ENCODE measurements at regions not wholly inside any gene's neighbourhood (a gene's known extent, or its start where the extent isn't known, plus 50 kb on each side); places are given as distances from the start of the nearest gene placed in this dataset.

GRCh38 chr6:14873781-14874441 is 372.0 kb upstream of the JARID2 start:
- no peak for DNase-seq
- Histone ChIP-seq H3K4me1 (ENCODE audit: control extremely low read depth in 1 of 4, control insufficient read depth in 4 of 4, insufficient read depth in 4 of 4, low read length in 3 of 4) (peaks cover 3 to 17% (median 9%) of the 10 kb centered on the region in 4 experiments), H3K9me3 (ENCODE audit: control extremely low read depth in 1 of 5, control insufficient read depth in 4 of 5, insufficient read depth in 2 of 5, low read depth in 1 of 5, low read length in 4 of 5) (no peaks in the 10 kb centered on the region), H3K4me3 (ENCODE audit: control insufficient read depth in 1 of 7, extremely low read depth in 1 of 7, insufficient read depth in 4 of 7, low read depth in 2 of 7, low read length in 6 of 7) (no peak overlapping the region), H3K27me3 (replicated peaks in 2 of 5; ENCODE audit: control insufficient read depth in 4 of 5, insufficient read depth in 5 of 5, low read length in 4 of 5) (no peaks in the 10 kb centered on the region), H3K27ac (ENCODE audit: insufficient read depth in 1 of 2, low read depth in 1 of 2, low read length in 2 of 2, poor library complexity in 1 of 2, severe bottlenecking in 2 of 2) (no peak overlapping the region), H3K36me3 (ENCODE audit: control insufficient read depth in 4 of 4, insufficient read depth in 4 of 4, low read length in 3 of 4) (no peaks in the 10 kb centered on the region)
- WGBS (ENCODE audit: insufficient coverage), result 100% methylated on average over 2 of the region's 3 CpGs
- CTCF ChIA-PET, result interaction anchor here (1.0 kb wide), 1 partner anchor 16 kb away, joined by 3 read pairs; no protein-coding TSS in a partner anchor
- POLR2A ChIA-PET, result no interaction called here

DNA sequence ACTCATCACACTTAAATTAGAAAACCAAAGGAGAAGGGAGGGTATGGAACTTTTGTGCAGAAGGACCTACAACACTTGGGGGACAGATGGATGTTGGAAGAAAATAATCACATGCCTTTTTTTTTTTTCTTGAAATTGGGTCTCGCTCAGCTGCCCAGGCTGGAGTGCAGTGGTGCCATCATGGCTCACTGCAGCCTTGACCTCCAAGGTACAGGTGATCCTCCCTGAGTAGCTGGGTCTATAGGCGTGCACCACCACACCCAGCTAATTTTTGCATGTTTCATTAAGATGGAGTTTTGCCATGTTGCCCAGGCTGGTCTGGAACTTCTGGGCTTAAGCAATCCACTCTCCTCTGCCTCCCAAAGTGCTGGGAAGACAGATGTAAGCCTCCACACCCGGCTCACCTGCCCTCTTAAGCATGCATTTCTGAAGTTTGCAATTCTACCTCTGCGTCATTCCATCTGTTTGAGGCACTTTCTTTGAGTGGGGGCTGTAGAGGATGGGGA is 370.8 kb upstream of the JARID2 start:
- H3K36me3 ChIP-seq (ENCODE audit: control insufficient read depth in 4 of 4, insufficient read depth in 4 of 4, low read length in 3 of 4), result no peaks in the 10 kb centered on the region
- POLR2A ChIA-PET, result no interaction called here
- 100% methylated on average over 1 of the region's 4 CpGs for WGBS (ENCODE audit: insufficient coverage)
- H3K27ac ChIP-seq (ENCODE audit: insufficient read depth in 1 of 2, low read depth in 1 of 2, low read length in 2 of 2, poor library complexity in 1 of 2, severe bottlenecking in 2 of 2), result no peak overlapping the region
- peaks cover 3 to 17% (median 9%) of the 10 kb centered on the region in 4 experiments for H3K4me1 ChIP-seq (ENCODE audit: control extremely low read depth in 1 of 4, control insufficient read depth in 4 of 4, insufficient read depth in 4 of 4, low read length in 3 of 4)
- CTCF ChIA-PET, result interaction anchor here (0.6 to 1.0 kb wide), 2 partner anchors 15 to 65 kb away, joined by 3 read pairs; no protein-coding TSS in a partner anchor
- no peaks in the 10 kb centered on the region for H3K9me3 ChIP-seq (ENCODE audit: control extremely low read depth in 1 of 5, control insufficient read depth in 4 of 5, insufficient read depth in 2 of 5, low read depth in 1 of 5, low read length in 4 of 5)
- no peak for DNase-seq
- H3K4me3 ChIP-seq (ENCODE audit: control insufficient read depth in 1 of 7, extremely low read depth in 1 of 7, insufficient read depth in 4 of 7, low read depth in 2 of 7, low read length in 6 of 7), result no peak overlapping the region
- no peaks in the 10 kb centered on the region for H3K27me3 ChIP-seq (replicated peaks in 2 of 5; ENCODE audit: control insufficient read depth in 4 of 5, insufficient read depth in 5 of 5, low read length in 4 of 5)

- POLR2A ChIA-PET, result no interaction called here
- CTCF ChIA-PET, result no interaction called here
Observed at GRCh38 chr6:14875481-14876063, 370.3 kb upstream of the JARID2 start.

GRCh38 chr6:14876778-14877613 is 368.9 kb upstream of the JARID2 start:
- Histone ChIP-seq H3K4me3 (ENCODE audit: control insufficient read depth in 1 of 7, extremely low read depth in 1 of 7, insufficient read depth in 4 of 7, low read depth in 2 of 7, low read length in 6 of 7) (peak overlapping the region in 1 of 7 experiments; percentile 7), H3K27ac (ENCODE audit: insufficient read depth in 1 of 2, low read depth in 1 of 2, low read length in 2 of 2, poor library complexity in 1 of 2, severe bottlenecking in 2 of 2) (no peak overlapping the region), H3K36me3 (ENCODE audit: control insufficient read depth in 4 of 4, insufficient read depth in 4 of 4, low read length in 3 of 4) (no peaks in the 10 kb centered on the region), H3K27me3 (replicated peaks in 2 of 5; ENCODE audit: control insufficient read depth in 4 of 5, insufficient read depth in 5 of 5, low read length in 4 of 5) (no peaks in the 10 kb centered on the region), H3K9me3 (ENCODE audit: control extremely low read depth in 1 of 5, control insufficient read depth in 4 of 5, insufficient read depth in 2 of 5, low read depth in 1 of 5, low read length in 4 of 5) (no peaks in the 10 kb centered on the region), H3K4me1 (ENCODE audit: control extremely low read depth in 1 of 4, control insufficient read depth in 4 of 4, insufficient read depth in 4 of 4, low read length in 3 of 4) (peaks cover 3 to 17% (median 9%) of the 10 kb centered on the region in 4 experiments)
- 18% methylated on average over 5 of the region's 11 CpGs for WGBS (ENCODE audit: insufficient coverage)
- CTCF ChIA-PET, result interaction anchor here (0.5 to 1.2 kb wide), 3 partner anchors 8 to 15 kb away, joined by 3 to 5 read pairs (median 3); no protein-coding TSS in a partner anchor
- POLR2A ChIA-PET, result interaction anchor here (0.6 kb wide), 1 partner anchor 30 kb away, joined by 4 read pairs; no protein-coding TSS in a partner anchor
- peak; percentile 62 to 92 (median 87) for DNase-seq

More at GRCh38 chr6:14875481-14876063, 370.3 kb upstream of the JARID2 start:
- no peak overlapping the region for H3K4me3 ChIP-seq (ENCODE audit: control insufficient read depth in 1 of 7, extremely low read depth in 1 of 7, insufficient read depth in 4 of 7, low read depth in 2 of 7, low read length in 6 of 7)
- WGBS (ENCODE audit: insufficient coverage), result 97% methylated on average over 6 of the region's 6 CpGs
- no peak overlapping the region for H3K27ac ChIP-seq (ENCODE audit: insufficient read depth in 1 of 2, low read depth in 1 of 2, low read length in 2 of 2, poor library complexity in 1 of 2, severe bottlenecking in 2 of 2)
- H3K9me3 ChIP-seq (ENCODE audit: control extremely low read depth in 1 of 5, control insufficient read depth in 4 of 5, insufficient read depth in 2 of 5, low read depth in 1 of 5, low read length in 4 of 5), result no peaks in the 10 kb centered on the region
- H3K36me3 ChIP-seq (ENCODE audit: control insufficient read depth in 4 of 4, insufficient read depth in 4 of 4, low read length in 3 of 4), result no peaks in the 10 kb centered on the region
- no peaks in the 10 kb centered on the region for H3K27me3 ChIP-seq (replicated peaks in 2 of 5; ENCODE audit: control insufficient read depth in 4 of 5, insufficient read depth in 5 of 5, low read length in 4 of 5)
- peaks cover 3 to 17% (median 9%) of the 10 kb centered on the region in 4 experiments for H3K4me1 ChIP-seq (ENCODE audit: control extremely low read depth in 1 of 4, control insufficient read depth in 4 of 4, insufficient read depth in 4 of 4, low read length in 3 of 4)
- DNase-seq, result no peak

DNA sequence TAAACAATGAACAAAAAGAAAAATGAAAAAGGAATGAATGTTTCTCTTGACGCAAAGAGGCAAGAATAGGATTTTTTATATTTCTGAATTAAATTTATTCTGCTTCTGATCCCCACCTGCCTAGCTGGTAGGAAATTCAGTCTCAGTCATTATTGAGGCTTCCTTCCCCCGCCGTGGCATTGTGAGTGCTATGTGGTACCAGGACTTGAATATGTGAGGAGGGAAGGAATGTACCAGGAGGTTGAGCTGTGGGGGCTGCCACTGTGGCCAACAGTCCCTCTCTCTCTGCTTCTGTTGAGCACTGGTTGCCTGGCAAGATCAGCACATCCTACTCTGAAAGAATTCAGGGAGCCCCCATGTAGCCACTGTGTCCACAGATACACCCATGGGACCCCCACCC is 368.1 kb upstream of the JARID2 start:
- ChIA-PET CTCF (no interaction called here), POLR2A (no interaction called here)
- DNase-seq, result no peak
- no peak overlapping the region for H3K4me3 ChIP-seq (ENCODE audit: control insufficient read depth in 1 of 7, extremely low read depth in 1 of 7, insufficient read depth in 4 of 7, low read depth in 2 of 7, low read length in 6 of 7)
- WGBS (ENCODE audit: insufficient coverage), result no CpG with 5 or more reads among the region's 3 CpGs
- H3K4me1 ChIP-seq (ENCODE audit: control extremely low read depth in 1 of 4, control insufficient read depth in 4 of 4, insufficient read depth in 4 of 4, low read length in 3 of 4), result peaks cover 3 to 17% (median 9%) of the 10 kb centered on the region in 4 experiments
- H3K27ac ChIP-seq (ENCODE audit: insufficient read depth in 1 of 2, low read depth in 1 of 2, low read length in 2 of 2, poor library complexity in 1 of 2, severe bottlenecking in 2 of 2), result no peak overlapping the region
- no peaks in the 10 kb centered on the region for H3K36me3 ChIP-seq (ENCODE audit: control insufficient read depth in 4 of 4, insufficient read depth in 4 of 4, low read length in 3 of 4)
- H3K9me3 ChIP-seq (ENCODE audit: control extremely low read depth in 1 of 5, control insufficient read depth in 4 of 5, insufficient read depth in 2 of 5, low read depth in 1 of 5, low read length in 4 of 5), result no peaks in the 10 kb centered on the region
- no peaks in the 10 kb centered on the region for H3K27me3 ChIP-seq (replicated peaks in 2 of 5; ENCODE audit: control insufficient read depth in 4 of 5, insufficient read depth in 5 of 5, low read length in 4 of 5)

- 95% methylated on average over 7 of the region's 9 CpGs for WGBS (ENCODE audit: insufficient coverage)
- DNase-seq, result no peak
- Histone ChIP-seq H3K27me3 (replicated peaks in 2 of 5; ENCODE audit: control insufficient read depth in 4 of 5, insufficient read depth in 5 of 5, low read length in 4 of 5) (no peaks in the 10 kb centered on the region), H3K9me3 (ENCODE audit: control extremely low read depth in 1 of 5, control insufficient read depth in 4 of 5, insufficient read depth in 2 of 5, low read depth in 1 of 5, low read length in 4 of 5) (no peaks in the 10 kb centered on the region), H3K36me3 (ENCODE audit: control insufficient read depth in 4 of 4, insufficient read depth in 4 of 4, low read length in 3 of 4) (no peaks in the 10 kb centered on the region), H3K27ac (ENCODE audit: insufficient read depth in 1 of 2, low read depth in 1 of 2, low read length in 2 of 2, poor library complexity in 1 of 2, severe bottlenecking in 2 of 2) (no peak overlapping the region), H3K4me1 (ENCODE audit: control extremely low read depth in 1 of 4, control insufficient read depth in 4 of 4, insufficient read depth in 4 of 4, low read length in 3 of 4) (peaks cover 3 to 25% (median 11%) of the 10 kb centered on the region in 4 experiments), H3K4me3 (ENCODE audit: control insufficient read depth in 1 of 7, extremely low read depth in 1 of 7, insufficient read depth in 4 of 7, low read depth in 2 of 7, low read length in 6 of 7) (no peak overlapping the region)
- POLR2A ChIA-PET, result no interaction called here
- CTCF ChIA-PET, result no interaction called here
Observed at GRCh38 chr6:14880052-14880451, 365.8 kb upstream of the JARID2 start.

Data from common myeloid progenitor, CD34-positive (primary cell).